HepG2 (cell line): ENCODE measurements at regions not wholly inside any gene's neighbourhood (a gene's known extent, or its start where the extent isn't known, plus 50 kb on each side); places are given as distances from the start of the nearest gene placed in this dataset.

Source experiments
- CREM ChIP-seq, 2 experiments: sonication (generic) in 1 of 2; formaldehyde crosslinking in 1 of 2; IDR thresholded peaks; 2 replicates each; pipeline versions ENCODE4 v1.4.0 to v1.6.1; 2016 to 2020; ENCODE audit warnings: antibody characterized with exemption in 1 of 2, mild to moderate bottlenecking in 1 of 2, missing genetic modification reagents in 1 of 2
- CTCF ChIP-seq: sonication (generic); formaldehyde crosslinking; IDR thresholded peaks from 2 replicates; pipeline ENCODE4 v1.5.0; 2020; ENCODE audit warnings: mild to moderate bottlenecking, missing genetic modification reagents, moderate library complexity
- KLF13 ChIP-seq: sonication (generic); formaldehyde crosslinking; IDR thresholded peaks from 2 replicates; pipeline ENCODE4 v1.4.0; 2020; ENCODE audit warnings: mild to moderate bottlenecking, missing genetic modification reagents
- POLR2A ChIP-seq, 2 experiments: IDR thresholded peaks; 2 replicates each; pipeline ENCODE4 v1.6.1; 2011; ENCODE audit warnings: low read depth in 2 of 2, low read length in 2 of 2, mild to moderate bottlenecking in 1 of 2, moderate library complexity in 1 of 2; ENCODE audit not compliant: insufficient read depth in 1 of 2
- RAD21 ChIP-seq: fragments of 450-650 bp; formaldehyde crosslinking; IDR thresholded peaks from 2 replicates; pipeline ENCODE4 v1.5.0; 2020; ENCODE audit warnings: mild to moderate bottlenecking
- RAD51 ChIP-seq: fragments of 450-650 bp; IDR thresholded peaks from 2 replicates; pipeline ENCODE4 v1.6.1; 2016; ENCODE audit warnings: borderline replicate concordance
- SIN3B ChIP-seq: fragments of 150-350 bp; IDR thresholded peaks from 2 replicates; pipeline ENCODE4 v1.6.1; 2014; ENCODE audit warnings: low read length
- TCF12 ChIP-seq, 2 experiments: fragments of 450-650 bp in 1 of 2; sonication (generic) in 1 of 2; formaldehyde crosslinking in 1 of 2; IDR thresholded peaks; 2 replicates each; pipeline versions ENCODE4 v1.6.1 to v1.8.0; 2017 to 2022; ENCODE audit warnings: antibody characterized with exemption in 1 of 2, mild to moderate bottlenecking in 1 of 2, missing genetic modification reagents in 1 of 2, moderate library complexity in 1 of 2
- ZBTB21 ChIP-seq: sonication (generic); formaldehyde crosslinking; IDR thresholded peaks from 2 replicates; pipeline ENCODE4 v1.4.0; 2020; ENCODE audit warnings: missing genetic modification reagents
- ZNF318 ChIP-seq: sonication (generic); formaldehyde crosslinking; IDR thresholded peaks from 2 replicates; pipeline ENCODE4 v1.4.0; 2020; ENCODE audit warnings: mild to moderate bottlenecking, missing genetic modification reagents
- ZNF556 ChIP-seq: sonication (generic); formaldehyde crosslinking; IDR thresholded peaks from 2 replicates; pipeline ENCODE4 v1.4.0; 2020; ENCODE audit warnings: mild to moderate bottlenecking, missing genetic modification reagents, borderline replicate concordance
- ZNF563 ChIP-seq: sonication (generic); formaldehyde crosslinking; IDR thresholded peaks from 2 replicates; pipeline ENCODE4 v1.8.0; 2022; ENCODE audit warnings: mild to moderate bottlenecking, moderate library complexity, missing genetic modification reagents

DNA sequence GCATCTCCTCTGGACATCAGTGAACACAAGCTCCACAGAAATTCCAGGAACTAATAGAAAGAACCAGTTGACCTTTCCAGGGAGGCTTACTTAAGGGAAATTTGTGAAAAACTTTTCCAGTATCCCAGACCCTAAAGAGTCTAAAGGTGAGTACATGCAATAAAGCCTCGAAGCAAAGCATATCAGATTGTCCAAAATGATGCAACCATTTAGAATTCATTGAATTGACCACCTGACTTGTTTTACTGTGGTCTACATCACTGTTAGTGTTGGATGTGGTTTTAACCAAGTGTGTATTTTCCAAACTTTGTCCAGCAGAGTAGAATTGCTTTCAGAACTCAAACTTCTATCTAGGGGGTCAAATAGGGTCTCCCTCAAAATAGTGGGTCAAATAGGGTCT lies 76.3 kb upstream of the TIAM1 start:
- TF ChIP-seq KLF13 (CRISPR knock-in tag) (no peak), RAD51 (no peak), CTCF (CRISPR knock-in tag) (no peak), RAD21 (CRISPR knock-in tag) (no peak), ZNF318 (CRISPR knock-in tag) (no peak), ZNF556 (no peak), POLR2A (IDR thresholded peaks at IDR 0.05; ENCODE audit: insufficient read depth in 1 of 2, low read depth in 2 of 2, low read length in 2 of 2) (no peak), ZNF563 (CRISPR knock-in tag) (no peak), SIN3B (no peak), TCF12 (IDR thresholded peaks at IDR 0.05) (no peak), TCF12 (CRISPR knock-in tag; IDR thresholded peaks at IDR 0.05) (no peak), CREM (IDR thresholded peaks at IDR 0.05) (no peak), CREM (CRISPR knock-in tag; IDR thresholded peaks at IDR 0.05) (no peak), ZBTB21 (CRISPR knock-in tag) (no peak)
